Inferior parietal cortex (tissue), 1 donor: ENCODE measurements at regions not wholly inside any gene's neighbourhood (a gene's known extent, or its start where the extent isn't known, plus 50 kb on each side); places are given as distances from the start of the nearest gene placed in this dataset.

Source experiments
- DNase-seq: peaks from one replicate; pipeline ENCODE4 v3.0.0-alpha.2; 2016; ENCODE audit errors: extremely low spot score

DNA sequence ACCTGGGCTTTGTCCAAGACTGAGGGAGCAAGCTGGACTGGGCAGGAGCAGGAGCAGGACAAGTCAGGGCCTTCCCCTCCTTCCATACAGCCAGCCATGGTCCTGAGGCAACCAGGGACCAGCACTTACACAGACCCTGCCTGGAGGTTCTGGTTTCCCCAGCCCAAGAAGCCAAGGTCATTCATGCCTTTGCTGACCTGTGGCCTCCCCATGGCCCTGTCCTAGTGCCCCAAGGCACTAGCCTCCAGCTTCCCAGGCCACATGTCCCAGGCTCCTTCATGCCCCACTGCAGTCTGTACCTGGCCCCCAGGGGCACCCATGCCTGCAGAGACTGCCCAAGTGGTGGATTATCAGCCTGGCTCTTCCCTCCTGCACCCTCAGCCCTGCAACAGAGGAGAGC, 243.9 kb downstream of the TOMM20 start:
- no peak for DNase-seq

- no peak for DNase-seq
These were observed 244.6 kb downstream of the TOMM20 start for GRCh38 chr1:234884006-234884405.

DNA sequence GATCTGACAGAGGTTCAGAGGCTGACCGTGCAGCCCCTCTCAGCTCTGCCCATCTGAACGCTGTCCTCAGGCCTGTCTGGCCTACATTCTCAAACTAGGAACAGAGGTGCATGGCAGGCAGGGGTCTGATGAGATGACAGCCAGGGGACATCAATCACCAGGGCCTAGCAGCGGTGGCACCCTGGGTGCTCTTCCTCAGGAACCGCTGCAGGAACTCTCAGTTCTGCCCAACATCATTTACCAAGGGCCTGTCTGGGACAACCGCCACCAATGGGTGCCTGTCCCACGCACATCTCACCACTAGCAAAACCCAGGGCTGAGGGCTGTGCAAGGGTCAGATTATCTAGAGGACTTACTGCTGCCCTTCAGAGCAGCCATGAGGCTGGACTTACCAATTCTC, 245.7 kb downstream of the TOMM20 start:
- DNase-seq: no peak

- no peak for DNase-seq
These were observed 246.5 kb downstream of the TOMM20 start for GRCh38 chr1:234881893-234882771.

DNA sequence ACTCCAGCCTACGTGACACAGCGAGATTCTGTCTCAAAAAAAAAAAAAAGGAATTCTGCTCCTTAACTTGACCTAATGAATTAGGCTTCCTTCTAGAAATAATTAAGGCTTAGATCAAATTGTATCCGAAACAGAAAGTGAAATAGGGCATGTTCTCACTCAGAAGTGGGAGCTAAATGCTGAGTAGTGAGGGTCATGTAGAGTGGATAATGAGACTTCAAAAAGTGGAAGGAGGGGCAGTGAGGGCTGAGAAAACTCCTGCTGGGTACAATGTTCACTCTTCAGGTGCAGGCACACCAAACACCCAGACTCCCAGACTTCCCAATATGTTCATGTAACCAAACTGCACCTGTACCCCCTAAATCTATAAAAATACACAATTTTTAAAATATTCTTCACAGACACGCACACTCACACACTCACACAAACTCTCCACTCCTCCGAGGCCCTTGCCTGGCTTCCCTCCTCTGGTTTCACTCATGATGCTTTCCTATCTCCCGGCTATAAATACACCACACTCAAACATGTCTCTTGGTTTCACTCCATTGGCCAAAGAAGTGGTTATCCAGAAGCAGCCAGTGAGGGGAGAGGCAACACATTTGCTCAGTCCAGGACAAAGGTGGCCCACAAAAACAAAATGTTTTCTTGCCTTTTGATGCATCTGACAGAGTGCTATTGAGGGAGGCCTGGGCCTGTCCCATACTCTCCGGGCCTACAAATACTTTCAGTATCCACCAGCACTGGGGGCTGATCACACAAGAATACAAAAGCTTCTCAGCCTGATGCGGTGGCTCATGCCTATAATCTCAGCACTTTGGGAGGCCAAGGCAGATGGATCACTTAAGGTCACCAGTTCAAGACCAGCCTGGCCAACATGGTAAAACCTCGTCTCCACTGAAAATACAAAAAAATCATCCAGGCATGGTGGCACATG, 249.2 kb downstream of the TOMM20 start:
- DNase-seq: no peak

DNA sequence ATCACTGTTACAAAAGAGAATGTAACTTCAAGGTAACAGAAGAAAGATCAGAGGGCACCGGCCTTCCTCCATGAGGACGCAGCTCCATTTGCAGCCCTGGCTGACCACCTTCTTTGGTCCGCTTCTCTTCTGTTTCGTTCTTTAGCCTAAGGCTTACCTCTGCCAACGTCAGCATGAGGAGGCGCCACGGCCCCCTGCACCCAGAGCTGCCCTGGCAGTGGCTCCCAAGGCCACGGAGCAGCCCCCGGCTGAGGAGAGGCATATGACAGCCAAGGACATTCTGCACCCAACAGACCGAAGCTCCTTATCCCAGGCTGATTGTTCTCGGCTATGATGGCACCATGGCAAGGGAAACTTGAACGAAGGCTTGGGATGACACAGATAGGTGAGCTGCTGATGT, 250.3 kb downstream of the TOMM20 start:
- no peak for DNase-seq

DNA sequence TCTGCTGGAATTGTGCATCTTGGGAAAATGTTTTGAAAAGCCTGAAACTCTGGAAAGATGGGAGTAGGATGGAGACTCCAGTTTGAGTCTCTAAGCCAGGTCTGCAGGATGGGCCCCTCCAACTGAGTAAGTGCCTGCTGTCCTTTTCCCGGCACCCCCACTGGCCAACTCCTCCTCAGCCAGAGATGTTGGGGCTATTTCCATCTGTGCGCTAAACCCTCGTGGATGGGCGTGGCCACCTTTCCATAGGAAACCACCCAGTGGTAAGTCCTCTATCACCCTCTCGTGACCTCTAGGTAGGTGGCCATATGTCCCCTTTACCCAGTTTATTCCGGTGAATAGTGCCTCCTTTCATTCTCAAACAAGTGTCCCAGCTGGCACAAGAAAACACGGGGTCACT, 250.9 kb downstream of the TOMM20 start:
- no peak for DNase-seq

GRCh38 chr1:234875953-234876855, 252.4 kb downstream of the TOMM20 start:
- DNase-seq: peak; percentile 77

- no peak for DNase-seq
These were observed 253.2 kb downstream of the TOMM20 start for GRCh38 chr1:234875328-234875952.

GRCh38 chr1:234874291-234875288, 254.0 kb downstream of the TOMM20 start:
- DNase-seq: no peak

GRCh38 chr1:234871710-234872271, 256.8 kb downstream of the TOMM20 start:
- no peak for DNase-seq

DNA sequence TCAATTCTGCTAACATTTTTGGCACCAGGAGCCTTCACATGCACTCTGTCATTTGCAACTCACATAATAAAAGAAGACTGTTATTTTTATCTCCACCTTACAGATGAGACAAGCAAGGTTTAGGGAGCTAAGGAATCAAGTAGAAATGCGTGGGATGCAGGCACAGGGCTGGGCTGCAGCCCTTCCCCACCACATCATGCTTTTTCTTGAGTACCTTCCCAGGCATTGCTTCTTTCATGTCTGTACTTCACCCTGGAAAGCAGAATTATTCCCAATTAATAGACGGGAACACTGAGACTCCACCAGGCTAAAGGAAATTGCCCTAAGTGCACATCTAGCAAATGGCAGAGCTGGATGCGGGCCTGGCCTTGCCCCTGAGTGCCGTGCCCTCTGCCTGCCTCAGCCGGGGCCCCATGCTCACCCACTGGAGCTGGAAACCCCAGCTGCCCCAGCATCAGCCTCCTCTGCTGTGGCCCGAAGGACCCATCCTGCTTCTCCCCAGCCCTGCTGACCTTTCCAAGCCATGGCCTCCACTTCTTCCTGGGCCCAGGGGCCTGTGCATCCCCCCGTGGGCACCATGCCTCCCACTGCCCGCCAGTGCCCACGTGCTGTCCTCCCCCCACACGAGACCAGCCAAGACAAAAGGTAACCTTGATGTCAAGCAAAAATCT, 257.5 kb downstream of the TOMM20 start:
- DNase-seq: no peak

- no peak for DNase-seq
These were observed 258.3 kb downstream of the TOMM20 start for GRCh38 chr1:234870020-234870981.

- DNase-seq: no peak
These were observed 259.2 kb downstream of the TOMM20 start for GRCh38 chr1:234869182-234870019.

DNA sequence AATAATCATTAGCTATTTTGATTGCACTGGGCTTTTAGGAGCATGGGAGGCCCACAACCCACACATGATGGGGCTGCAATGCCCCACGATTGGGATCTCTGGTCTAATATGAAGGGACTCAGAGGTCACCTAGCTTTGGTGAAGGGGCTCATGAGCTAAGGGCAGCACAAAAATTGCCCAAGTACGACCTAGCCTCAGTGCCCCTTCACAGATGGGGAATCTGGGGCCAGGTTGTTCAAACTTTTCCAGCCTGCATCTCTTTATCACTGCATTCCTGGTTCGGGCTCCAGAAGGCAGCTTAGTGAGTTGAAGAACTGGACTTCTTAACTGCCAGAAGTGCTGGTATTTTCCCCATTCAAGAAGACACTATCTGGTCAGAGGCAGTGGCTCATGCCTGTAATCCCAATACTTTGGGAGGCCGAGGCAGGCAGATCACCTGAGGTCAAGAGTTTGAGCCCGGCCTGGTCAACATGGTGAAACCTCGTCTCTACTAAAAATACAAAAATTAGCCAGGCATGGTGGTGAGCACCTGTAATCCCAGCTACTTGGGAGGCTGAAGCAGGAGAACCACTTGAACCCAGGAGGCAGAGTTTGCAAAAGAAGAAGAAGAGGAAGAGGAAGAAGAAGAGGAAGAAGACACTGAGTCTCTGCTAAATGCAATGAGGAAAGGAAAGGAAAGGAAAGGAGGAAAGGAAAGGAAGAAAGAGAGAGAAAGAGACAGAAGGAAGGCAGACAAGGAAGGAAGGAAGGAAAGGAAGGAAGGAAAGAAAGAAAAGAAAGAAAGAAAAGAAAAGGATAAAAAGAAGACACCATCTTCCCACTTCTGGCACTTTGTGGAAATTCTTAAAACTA, 258.5 kb upstream of the IRF2BP2 start:
- no peak for DNase-seq
